K562 (cell line): ENCODE measurements at regions not wholly inside any gene's neighbourhood (a gene's known extent, or its start where the extent isn't known, plus 50 kb on each side); places are given as distances from the start of the nearest gene placed in this dataset.

Experiments used
- HDGF ChIP-seq: fragments of 450-650 bp; IDR thresholded peaks from 2 replicates; pipeline ENCODE4 v1.6.1; 2016
- KDM4B ChIP-seq, 2 experiments: fragments of 450-650 bp in 1 of 2; sonication (generic) in 1 of 2; IDR thresholded peaks; 2 replicates each; pipeline ENCODE4 v1.6.1; 2016 to 2017; ENCODE audit warnings: borderline replicate concordance in 2 of 2, antibody characterized with exemption in 1 of 2, low read depth in 1 of 2, mild to moderate bottlenecking in 1 of 2
- PHB2 ChIP-seq: fragments of 450-650 bp; IDR thresholded peaks from 2 replicates; pipeline ENCODE4 v1.6.1; 2017; ENCODE audit warnings: low read depth
- POLR2AphosphoS5 ChIP-seq: IDR thresholded peaks from 2 replicates; pipeline ENCODE4 v1.6.1; 2011; ENCODE audit warnings: mild to moderate bottlenecking, low read depth, low read length, moderate library complexity; ENCODE audit not compliant: control insufficient read depth, insufficient read depth
- ZNF431 ChIP-seq: sonication (generic); formaldehyde crosslinking; IDR thresholded peaks from 2 replicates; pipeline ENCODE4 v1.8.0; 2022; ENCODE audit warnings: mild to moderate bottlenecking, missing genetic modification reagents
- ZNF780A ChIP-seq: fragments of 250-450 bp; sonication (Bioruptor Pico); IDR thresholded peaks from 2 replicates; pipeline ENCODE4 v1.5.0; 2021; ENCODE audit warnings: mild to moderate bottlenecking

DNA sequence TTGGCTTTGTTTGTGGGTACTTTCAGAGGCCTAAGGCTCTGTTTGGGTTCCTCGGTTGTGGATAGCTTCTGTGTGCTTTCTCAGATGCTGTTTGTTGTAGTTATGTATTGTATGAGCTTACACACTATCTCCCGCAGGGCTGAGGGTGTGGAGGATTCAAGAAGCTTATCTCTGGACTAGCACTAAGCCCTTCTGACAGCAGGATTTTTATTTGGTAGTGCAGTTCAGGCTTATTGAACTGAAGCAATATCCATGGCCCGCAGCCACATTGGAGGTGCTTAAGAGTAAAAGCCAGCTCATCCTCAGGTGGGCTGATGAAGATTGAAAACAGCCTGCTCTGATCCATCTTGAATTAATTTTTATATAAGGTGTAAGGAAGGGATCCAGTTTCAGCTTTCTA is 128.2 kb downstream of the RASGEF1B start:
- TF ChIP-seq ZNF780A (CRISPR knock-in tag) (no peak), PHB2 (no peak), POLR2AphosphoS5 (no peak), ZNF431 (CRISPR knock-in tag) (no peak), HDGF (no peak), KDM4B (IDR thresholded peaks at IDR 0.05; ENCODE audit: borderline replicate concordance in 2 of 2, low read depth in 1 of 2) (no peak)
